ENCODE measurements at regions not wholly inside any gene's neighbourhood (a gene's known extent, or its start where the extent isn't known, plus 50 kb on each side); places are given as distances from the start of the nearest gene placed in this dataset.

GRCh38 chr2:236473691-236474090 is 95.9 kb upstream of the ACKR3 start:
- TF ChIP-seq CTCF (IDR thresholded peaks at IDR 0.05; ENCODE audit: low read depth, low read length) (no peak), POLR2A (IDR thresholded peaks at IDR 0.05; ENCODE audit: extremely low read depth, insufficient read length) (no peak)

Data from NB4 (cell line).